Tibial nerve (tissue), 4 donors: ENCODE measurements at regions not wholly inside any gene's neighbourhood (a gene's known extent, or its start where the extent isn't known, plus 50 kb on each side); places are given as distances from the start of the nearest gene placed in this dataset.

ENCODE experiments used
- DNase-seq, 2 donors: peaks; one replicate each; pipeline ENCODE4 v3.0.0-alpha.2; 2019; ENCODE audit warnings: low spot score in 2 of 2
- H3K27ac ChIP-seq, 4 donors: fragments of 200-600 bp; sonication (generic) in 3 of 4; one replicate each; pipeline ENCODE4 v1.5.1; 2017 to 2019; ENCODE audit warnings: mild to moderate bottlenecking in 1 of 4
- H3K27me3 ChIP-seq, 2 donors: fragments of 200-600 bp; sonication (generic) in 1 of 2; one replicate each; pipeline versions ENCODE4 v1.5.1 to v1.6.0; 2017 to 2019
- H3K36me3 ChIP-seq, 3 donors: fragments of 200-600 bp; sonication (generic); one replicate each; pipeline ENCODE4 v1.5.1; 2018 to 2019
- H3K4me1 ChIP-seq, 4 donors: fragments of 200-600 bp; sonication (generic) in 3 of 4; one replicate each; pipeline ENCODE4 v1.5.1; 2017 to 2019
- H3K4me3 ChIP-seq, 4 donors: fragments of 200-600 bp; sonication (generic) in 3 of 4; one replicate each; pipeline ENCODE4 v1.5.1; 2017 to 2019; ENCODE audit warnings: mild to moderate bottlenecking in 1 of 4, moderate library complexity in 1 of 4
- H3K9me3 ChIP-seq, 4 donors: fragments of 200-600 bp; sonication (generic) in 3 of 4; one replicate each; pipeline ENCODE4 v1.5.1; 2017 to 2019
- CTCF ChIP-seq, 5 experiments: fragments of 200-600 bp in 3 of 5; fragments of 450-650 bp in 2 of 5; sonication (generic) in 3 of 5; IDR thresholded peaks; one replicate each; pipeline ENCODE4 v1.5.1; 2016 to 2019; ENCODE audit warnings: antibody characterized with exemption in 5 of 5, mild to moderate bottlenecking in 3 of 5, moderate library complexity in 2 of 5
- EP300 ChIP-seq, 2 donors: sonication (generic); formaldehyde crosslinking; IDR thresholded peaks; one replicate each; pipeline ENCODE4 v1.6.1; 2017; ENCODE audit warnings: antibody characterized with exemption in 2 of 2, mild to moderate bottlenecking in 1 of 2
- POLR2A ChIP-seq, 2 donors: fragments of 450-650 bp; IDR thresholded peaks; one replicate each; pipeline ENCODE4 v1.6.1; 2017; ENCODE audit warnings: antibody characterized with exemption in 2 of 2, mild to moderate bottlenecking in 2 of 2, moderate library complexity in 2 of 2
- WGBS, 2 donors: methylation state at CpG; one replicate each; pipeline ENCODE4 v1.1.5; 2018; 5-methylcytosine and 5-hydroxymethylcytosine counted together

GRCh38 chr1:79791488-79792218 lies 785.1 kb upstream of the ADGRL4 start:
- Histone ChIP-seq H3K4me3 (no peak overlapping the region), H3K27ac (no peak overlapping the region), H3K27me3 (no peaks in the 10 kb centered on the region), H3K4me1 (peaks cover 0 to 9% (median 0%) of the 10 kb centered on the region in 4 donors), H3K36me3 (no peaks in the 10 kb centered on the region), H3K9me3 (no peaks in the 10 kb centered on the region)
- no peak for DNase-seq
- TF ChIP-seq EP300 (IDR thresholded peaks at IDR 0.05) (no peak), CTCF (IDR thresholded peaks at IDR 0.05) (no peak), POLR2A (IDR thresholded peaks at IDR 0.05) (no peak)
- 42 to 49% methylated on average over 5 of the region's 5 CpGs for WGBS, 2 donors

GRCh38 chr1:79790950-79791349 lies 784.4 kb upstream of the ADGRL4 start:
- no peak overlapping the region for H3K27ac ChIP-seq
- no peak for DNase-seq
- TF ChIP-seq CTCF (IDR thresholded peaks at IDR 0.05) (no peak), EP300 (IDR thresholded peaks at IDR 0.05) (no peak), POLR2A (IDR thresholded peaks at IDR 0.05) (no peak)
- H3K4me3 ChIP-seq, result no peak overlapping the region
- H3K9me3 ChIP-seq, result no peaks in the 10 kb centered on the region
- no peaks in the 10 kb centered on the region for H3K36me3 ChIP-seq
- 41 to 52% methylated on average over 1 of the region's 1 CpG for WGBS, 2 donors
- H3K4me1 ChIP-seq, result peaks cover 0 to 9% (median 0%) of the 10 kb centered on the region in 4 donors
- H3K27me3 ChIP-seq, result no peaks in the 10 kb centered on the region

- no peak for TF ChIP-seq CTCF (IDR thresholded peaks at IDR 0.05)
- no peak for TF ChIP-seq POLR2A (IDR thresholded peaks at IDR 0.05)
- no peak for TF ChIP-seq EP300 (IDR thresholded peaks at IDR 0.05)
- no peak overlapping the region for H3K4me3 ChIP-seq
- DNase-seq, result no peak
- no peaks in the 10 kb centered on the region for H3K27me3 ChIP-seq
- no peak overlapping the region for H3K27ac ChIP-seq
- 88 to 90% methylated on average over 4 of the region's 4 CpGs for WGBS, 2 donors
- peaks cover 0 to 7% (median 0%) of the 10 kb centered on the region in 4 donors for H3K4me1 ChIP-seq
- no peaks in the 10 kb centered on the region for H3K9me3 ChIP-seq
- H3K36me3 ChIP-seq, result no peaks in the 10 kb centered on the region
Measured at GRCh38 chr1:79787631-79788030, 781.1 kb upstream of the ADGRL4 start.

GRCh38 chr1:79785964-79786363 lies 779.4 kb upstream of the ADGRL4 start:
- WGBS, 2 donors, result 80 to 91% methylated on average over 1 of the region's 1 CpG
- TF ChIP-seq POLR2A (IDR thresholded peaks at IDR 0.05) (no peak), CTCF (IDR thresholded peaks at IDR 0.05) (no peak), EP300 (IDR thresholded peaks at IDR 0.05) (no peak)
- no peaks in the 10 kb centered on the region for H3K9me3 ChIP-seq
- no peak for DNase-seq
- no peaks in the 10 kb centered on the region for H3K4me1 ChIP-seq
- no peaks in the 10 kb centered on the region for H3K27me3 ChIP-seq
- no peak overlapping the region for H3K27ac ChIP-seq
- H3K4me3 ChIP-seq, result no peak overlapping the region
- H3K36me3 ChIP-seq, result no peaks in the 10 kb centered on the region

- no peaks in the 10 kb centered on the region for H3K36me3 ChIP-seq
- H3K9me3 ChIP-seq, result no peaks in the 10 kb centered on the region
- H3K27me3 ChIP-seq, result no peaks in the 10 kb centered on the region
- no peak overlapping the region for H3K27ac ChIP-seq
- TF ChIP-seq EP300 (IDR thresholded peaks at IDR 0.05), result no peak
- TF ChIP-seq POLR2A (IDR thresholded peaks at IDR 0.05), result no peak
- no peaks in the 10 kb centered on the region for H3K4me1 ChIP-seq
- no peak overlapping the region for H3K4me3 ChIP-seq
- no peak for DNase-seq
- WGBS, 2 donors, result 45 to 46% methylated on average over 4 of the region's 4 CpGs
Measured at GRCh38 chr1:79785561-79785960, 779.0 kb upstream of the ADGRL4 start.
